Activated CD4-positive, alpha-beta T cell treated with anti-CD3 and anti-CD28 coated beads, Interleukin-2, amount 50 U/mL, for 16 hours (primary cell): ENCODE measurements at regions not wholly inside any gene's neighbourhood (a gene's known extent, or its start where the extent isn't known, plus 50 kb on each side); places are given as distances from the start of the nearest gene placed in this dataset.
"Not testable (repeated sequence)": the region's sequence is repeated elsewhere in the genome, so short reads cannot be mapped to it uniquely, and the experiment has no call there.

Source experiments
- DNase-seq: peaks from one replicate; pipeline ENCODE4 v3.0.0-alpha.2; 2020

- no peak for DNase-seq
Measured at GRCh38 chr14:89697281-89698060, 257.1 kb downstream of the EFCAB11 start.

- no peak for DNase-seq
Measured at GRCh38 chr14:89695846-89696245, 258.7 kb downstream of the EFCAB11 start.

GRCh38 chr14:89690139-89690538, 264.4 kb downstream of the EFCAB11 start:
- DNase-seq, result no peak

- not testable (repeated sequence) for DNase-seq
Measured at GRCh38 chr14:89689711-89690110, 264.8 kb downstream of the EFCAB11 start.

- no peak for DNase-seq
Measured at GRCh38 chr14:89688507-89689211, 265.9 kb downstream of the EFCAB11 start.

GRCh38 chr14:89687129-89687528, 267.4 kb downstream of the EFCAB11 start:
- DNase-seq, result not testable (repeated sequence)

- DNase-seq, result no peak
Measured at GRCh38 chr14:89684139-89684538, 267.1 kb upstream of the FOXN3 start.

GRCh38 chr14:89681086-89682018, 264.3 kb upstream of the FOXN3 start:
- peak; percentile 52 for DNase-seq

GRCh38 chr14:89680156-89680555, 263.1 kb upstream of the FOXN3 start:
- no peak for DNase-seq

- DNase-seq, result no peak
Measured at GRCh38 chr14:89678768-89679167, 261.7 kb upstream of the FOXN3 start.

GRCh38 chr14:89675590-89675989, 258.6 kb upstream of the FOXN3 start:
- no peak for DNase-seq

- no peak for DNase-seq
Measured at GRCh38 chr14:89674936-89675335, 257.9 kb upstream of the FOXN3 start.

- no peak for DNase-seq
Measured at GRCh38 chr14:89674240-89674639, 257.2 kb upstream of the FOXN3 start.

GRCh38 chr14:89673512-89674225, 256.6 kb upstream of the FOXN3 start:
- DNase-seq, result no peak

- DNase-seq, result no peak
Measured at GRCh38 chr14:89672636-89673511, 255.8 kb upstream of the FOXN3 start.

- DNase-seq, result no peak
Measured at GRCh38 chr14:89669193-89669592, 252.2 kb upstream of the FOXN3 start.

GRCh38 chr14:89667983-89668382, 250.9 kb upstream of the FOXN3 start:
- no peak for DNase-seq

GRCh38 chr14:89665300-89666081, 248.5 kb upstream of the FOXN3 start:
- DNase-seq, result not testable (repeated sequence)

GRCh38 chr14:89661392-89661791, 244.4 kb upstream of the FOXN3 start:
- no peak for DNase-seq

- DNase-seq, result not testable (repeated sequence)
Measured at GRCh38 chr14:89660625-89661233, 243.7 kb upstream of the FOXN3 start.
